ENCODE measurements at regions not wholly inside any gene's neighbourhood (a gene's known extent, or its start where the extent isn't known, plus 50 kb on each side); places are given as distances from the start of the nearest gene placed in this dataset.

DNA sequence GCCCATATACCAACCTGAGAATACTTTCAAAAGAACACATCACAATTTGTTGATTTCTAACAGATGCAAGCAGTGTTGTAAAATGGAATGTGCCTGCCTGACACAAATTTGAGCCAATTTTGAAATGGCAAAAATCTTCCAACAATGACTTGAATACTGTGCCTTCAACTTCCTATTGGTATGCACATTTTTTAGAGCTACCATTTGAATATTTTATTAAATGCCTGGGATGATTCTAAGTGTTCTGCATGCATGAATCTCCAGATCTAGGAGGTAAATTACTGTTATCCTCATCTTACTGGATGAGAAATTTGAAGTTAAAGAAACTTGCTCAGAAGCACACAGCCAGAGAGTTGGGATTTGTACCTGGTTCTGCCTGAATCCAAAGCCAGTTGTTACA is 282.8 kb upstream of the LRRN1 start:
- Mint-ChIP-seq H3K27ac (no peak overlapping the region), H3K4me1 (no peaks in the 10 kb centered on the region), H3K4me3 (no peak overlapping the region), H3K27me3 (no peaks in the 10 kb centered on the region), H3K9me3 (ENCODE audit: insufficient read depth) (no peaks in the 10 kb centered on the region)
- Histone ChIP-seq H3K79me2 (ENCODE audit: control insufficient read depth, insufficient read depth, low read length) (no peaks in the 10 kb centered on the region), H3K9ac (ENCODE audit: low read length) (no peak overlapping the region), H2AFZ (ENCODE audit: insufficient read depth, low read depth, low read length, poor library complexity, severe bottlenecking) (no peak overlapping the region), H3K9me3 (ENCODE audit: control extremely low read depth in 1 of 3, control insufficient read depth in 2 of 3, insufficient read depth in 1 of 3, low read length in 2 of 3) (no peaks in the 10 kb centered on the region), H3K4me3 (ENCODE audit: control extremely low read depth in 1 of 5, extremely low read depth in 1 of 5, insufficient read depth in 1 of 5, low read depth in 2 of 5, low read length in 4 of 5) (no peak overlapping the region), H3K27me3 (replicated peaks in 1 of 4; ENCODE audit: control extremely low read depth in 1 of 4, control insufficient read depth in 3 of 4, insufficient read depth in 4 of 4, low read length in 3 of 4) (no peaks in the 10 kb centered on the region), H3K4me2 (replicated peaks; ENCODE audit: low read depth, low read length, poor library complexity, severe bottlenecking) (no peak overlapping the region), H3K27ac (ENCODE audit: low read length in 2 of 2) (no peak overlapping the region), H3K4me1 (ENCODE audit: control insufficient read depth in 2 of 2, insufficient read depth in 2 of 2, low read length in 2 of 2) (no peaks in the 10 kb centered on the region), H3K36me3 (replicated peaks in 1 of 2; ENCODE audit: control extremely low read depth in 1 of 2, control insufficient read depth in 1 of 2, extremely low read depth in 1 of 2, insufficient read depth in 2 of 2, low read length in 1 of 2) (no peaks in the 10 kb centered on the region), H4K20me1 (ENCODE audit: control insufficient read depth, insufficient read depth, low read length, poor library complexity, severe bottlenecking) (no peaks in the 10 kb centered on the region)
- no peak for DNase-seq
- CTCF ChIA-PET = no interaction called here
- intact Hi-C loops (cut with micrococcal nuclease) = no loop called here
- ATAC-seq (ENCODE audit: low read depth) = no peak
- TF ChIP-seq EZH2 (IDR thresholded peaks at IDR 0.05; ENCODE audit: borderline replicate concordance, insufficient read depth, low read depth, low read length, poor library complexity, severe bottlenecking) = no peak
- TF ChIP-seq CTCF (IDR thresholded peaks at IDR 0.05) = no peak
- POLR2A ChIA-PET = no interaction called here

- Histone ChIP-seq H3K9me3 (ENCODE audit: control extremely low read depth in 1 of 3, control insufficient read depth in 2 of 3, insufficient read depth in 1 of 3, low read length in 2 of 3) (no peaks in the 10 kb centered on the region), H3K4me1 (ENCODE audit: control insufficient read depth in 2 of 2, insufficient read depth in 2 of 2, low read length in 2 of 2) (no peaks in the 10 kb centered on the region), H4K20me1 (ENCODE audit: control insufficient read depth, insufficient read depth, low read length, poor library complexity, severe bottlenecking) (no peaks in the 10 kb centered on the region), H3K36me3 (replicated peaks in 1 of 2; ENCODE audit: control extremely low read depth in 1 of 2, control insufficient read depth in 1 of 2, extremely low read depth in 1 of 2, insufficient read depth in 2 of 2, low read length in 1 of 2) (no peaks in the 10 kb centered on the region), H3K79me2 (ENCODE audit: control insufficient read depth, insufficient read depth, low read length) (no peaks in the 10 kb centered on the region), H2AFZ (ENCODE audit: insufficient read depth, low read depth, low read length, poor library complexity, severe bottlenecking) (no peak overlapping the region), H3K27me3 (replicated peaks in 1 of 4; ENCODE audit: control extremely low read depth in 1 of 4, control insufficient read depth in 3 of 4, insufficient read depth in 4 of 4, low read length in 3 of 4) (no peaks in the 10 kb centered on the region), H3K4me2 (replicated peaks; ENCODE audit: low read depth, low read length, poor library complexity, severe bottlenecking) (no peak overlapping the region), H3K27ac (ENCODE audit: low read length in 2 of 2) (no peak overlapping the region), H3K4me3 (ENCODE audit: control extremely low read depth in 1 of 5, extremely low read depth in 1 of 5, insufficient read depth in 1 of 5, low read depth in 2 of 5, low read length in 4 of 5) (no peak overlapping the region), H3K9ac (ENCODE audit: low read length) (no peak overlapping the region)
- Mint-ChIP-seq H3K9me3 (ENCODE audit: insufficient read depth) (no peaks in the 10 kb centered on the region), H3K27ac (no peak overlapping the region), H3K27me3 (no peaks in the 10 kb centered on the region), H3K4me1 (no peaks in the 10 kb centered on the region), H3K4me3 (no peak overlapping the region)
- no peak for ATAC-seq (ENCODE audit: low read depth)
- WGBS (ENCODE audit: insufficient coverage) = 100% methylated on average over 1 of the region's 6 CpGs
- POLR2A ChIA-PET = no interaction called here
- DNase-seq = no peak
- CTCF ChIA-PET = no interaction called here
- TF ChIP-seq EZH2 (IDR thresholded peaks at IDR 0.05; ENCODE audit: borderline replicate concordance, insufficient read depth, low read depth, low read length, poor library complexity, severe bottlenecking) = no peak
- TF ChIP-seq CTCF (IDR thresholded peaks at IDR 0.05) = no peak
- intact Hi-C loops (cut with micrococcal nuclease) = no loop called here
Measured at GRCh38 chr3:3509665-3510064, 289.6 kb upstream of the LRRN1 start.

Data from B cell (primary cell).